ENCODE measurements at regions not wholly inside any gene's neighbourhood (a gene's known extent, or its start where the extent isn't known, plus 50 kb on each side); places are given as distances from the start of the nearest gene placed in this dataset.

GRCh38 chr7:54477083-54477482, 65.1 kb upstream of the VSTM2A start:
- no peak overlapping the region for H3K27ac ChIP-seq (ENCODE audit: low read depth, low read length)
- H3K4me1 ChIP-seq (ENCODE audit: control insufficient read depth, insufficient read depth, low read length) = no peaks in the 10 kb centered on the region
- H3K27me3 ChIP-seq (ENCODE audit: control insufficient read depth, insufficient read depth, low read length, poor library complexity, severe bottlenecking) = no peaks in the 10 kb centered on the region
- Mint-ChIP-seq H3K27me3 (ENCODE audit: insufficient read depth) (no peaks in the 10 kb centered on the region), H3K4me1 (no peaks in the 10 kb centered on the region), H3K4me3 (no peak overlapping the region), H3K27ac (no peak overlapping the region), H3K9me3 (peaks cover 5% of the 10 kb centered on the region), H3K36me3 (ENCODE audit: low read depth) (no peaks in the 10 kb centered on the region)
- H3K36me3 ChIP-seq (ENCODE audit: control insufficient read depth, insufficient read depth, low read length) = no peaks in the 10 kb centered on the region
- no peak overlapping the region for H3K4me3 ChIP-seq (ENCODE audit: low read length)
- no peak overlapping the region for H3K9ac ChIP-seq (ENCODE audit: extremely low read depth, low read length, poor library complexity, severe bottlenecking)
- H3K9me3 ChIP-seq (ENCODE audit: control insufficient read depth, low read length) = no peaks in the 10 kb centered on the region
- WGBS, 2 experiments (ENCODE audit: insufficient coverage in 1 of 2, insufficient read length in 1 of 2) = 93% methylated on average over 1 of the region's 1 CpG; no CpG with 5 or more reads in 1 of the 2 experiments
- no peak for DNase-seq
- TF ChIP-seq CTCF (conservative IDR thresholded peaks at IDR 0.05) = no peak

- no peak overlapping the region for H3K4me3 Mint-ChIP-seq
- no peaks in the 10 kb centered on the region for H3K27me3 ChIP-seq (ENCODE audit: control insufficient read depth, insufficient read depth, low read length, poor library complexity, severe bottlenecking)
- H3K4me1 Mint-ChIP-seq = no peaks in the 10 kb centered on the region
- no peak overlapping the region for H3K4me3 ChIP-seq (ENCODE audit: low read length)
- no peaks in the 10 kb centered on the region for H3K36me3 ChIP-seq (ENCODE audit: control insufficient read depth, insufficient read depth, low read length)
- no peak overlapping the region for H3K27ac Mint-ChIP-seq
- H3K27ac ChIP-seq (ENCODE audit: low read depth, low read length) = no peak overlapping the region
- H3K36me3 Mint-ChIP-seq (ENCODE audit: low read depth) = no peaks in the 10 kb centered on the region
- no peaks in the 10 kb centered on the region for H3K27me3 Mint-ChIP-seq (ENCODE audit: insufficient read depth)
- no peaks in the 10 kb centered on the region for H3K9me3 ChIP-seq (ENCODE audit: control insufficient read depth, low read length)
- H3K9me3 Mint-ChIP-seq = no peaks in the 10 kb centered on the region
- DNase-seq = no peak
- no peak overlapping the region for H3K9ac ChIP-seq (ENCODE audit: extremely low read depth, low read length, poor library complexity, severe bottlenecking)
- 93% methylated on average over 3 of the region's 3 CpGs for WGBS, 2 experiments (ENCODE audit: insufficient coverage in 1 of 2, insufficient read length in 1 of 2)
- TF ChIP-seq CTCF (conservative IDR thresholded peaks at IDR 0.05) = no peak
- H3K4me1 ChIP-seq (ENCODE audit: control insufficient read depth, insufficient read depth, low read length) = no peaks in the 10 kb centered on the region
These were observed 58.7 kb upstream of the VSTM2A start for GRCh38 chr7:54483523-54483922.

DNA sequence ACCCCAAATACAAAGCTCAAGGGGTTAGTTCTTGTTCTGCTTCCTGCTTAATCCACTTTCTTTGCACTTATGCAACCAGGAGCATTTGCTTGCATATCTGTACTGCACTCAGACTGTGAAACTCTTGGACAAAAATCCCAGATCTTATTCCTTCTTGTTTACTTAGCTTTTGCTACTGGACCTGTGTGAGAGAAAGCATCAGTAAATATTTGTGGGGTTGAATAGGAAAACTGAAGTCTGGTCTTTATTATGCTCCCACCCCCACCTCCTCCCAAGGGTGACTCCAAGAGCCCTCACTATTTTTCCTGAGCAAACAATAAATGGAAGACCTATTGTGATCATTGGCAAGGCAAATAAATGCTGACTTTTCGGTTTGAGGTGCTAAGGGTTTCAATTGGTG, 57.1 kb upstream of the VSTM2A start:
- Mint-ChIP-seq H3K4me1 (no peaks in the 10 kb centered on the region), H3K9me3 (no peaks in the 10 kb centered on the region), H3K27ac (no peak overlapping the region), H3K27me3 (ENCODE audit: insufficient read depth) (no peaks in the 10 kb centered on the region), H3K36me3 (ENCODE audit: low read depth) (no peaks in the 10 kb centered on the region), H3K4me3 (no peak overlapping the region)
- WGBS, 2 experiments (ENCODE audit: insufficient coverage in 1 of 2, insufficient read length in 1 of 2) = 84 to 100% methylated on average over 1 of the region's 1 CpG
- Histone ChIP-seq H3K4me3 (ENCODE audit: low read length) (no peak overlapping the region), H3K36me3 (ENCODE audit: control insufficient read depth, insufficient read depth, low read length) (no peaks in the 10 kb centered on the region), H3K9ac (ENCODE audit: extremely low read depth, low read length, poor library complexity, severe bottlenecking) (no peak overlapping the region), H3K27me3 (ENCODE audit: control insufficient read depth, insufficient read depth, low read length, poor library complexity, severe bottlenecking) (no peaks in the 10 kb centered on the region), H3K27ac (ENCODE audit: low read depth, low read length) (no peak overlapping the region), H3K9me3 (ENCODE audit: control insufficient read depth, low read length) (no peaks in the 10 kb centered on the region), H3K4me1 (ENCODE audit: control insufficient read depth, insufficient read depth, low read length) (no peaks in the 10 kb centered on the region)
- no peak for DNase-seq
- TF ChIP-seq CTCF (conservative IDR thresholded peaks at IDR 0.05) = no peak

Data from endodermal cell (in vitro differentiated cells).